Loucy (cell line): ENCODE measurements at regions not wholly inside any gene's neighbourhood (a gene's known extent, or its start where the extent isn't known, plus 50 kb on each side); places are given as distances from the start of the nearest gene placed in this dataset.

ENCODE experiments used
- H2AFZ ChIP-seq: fragments of 200-600 bp; sonication (generic); 2 replicates; pipeline ENCODE4 v1.6.0; 2016; ENCODE audit warnings: antibody characterized with exemption, mild to moderate bottlenecking, low read length, moderate library complexity
- H3F3A ChIP-seq: fragments of 200-600 bp; 2 replicates; pipeline ENCODE4 v1.6.0; 2016; ENCODE audit warnings: antibody characterized with exemption, low read depth, mild to moderate bottlenecking
- H3K27me3 ChIP-seq: fragments of 200-600 bp; sonication (generic); 2 replicates; pipeline ENCODE4 v1.6.1; 2014; ENCODE audit warnings: low read length, mild to moderate bottlenecking; ENCODE audit not compliant: insufficient read depth, poor library complexity, severe bottlenecking
- H3K36me3 ChIP-seq: fragments of 200-600 bp; sonication (generic); 2 replicates; pipeline ENCODE4 v1.6.1; 2016; ENCODE audit warnings: low read length; ENCODE audit not compliant: insufficient read depth
- H3K4me1 ChIP-seq: fragments of 200-600 bp; sonication (generic); 2 replicates; pipeline ENCODE4 v1.5.1; 2014; ENCODE audit warnings: low read length, mild to moderate bottlenecking; ENCODE audit not compliant: insufficient read depth, poor library complexity, severe bottlenecking
- H3K4me2 ChIP-seq: fragments of 200-600 bp; sonication (generic); 2 replicates; pipeline ENCODE4 v1.6.0; 2014; ENCODE audit warnings: antibody characterized with exemption, low read length, low read depth, mild to moderate bottlenecking; ENCODE audit not compliant: poor library complexity, severe bottlenecking
- H3K4me3 ChIP-seq: fragments of 200-600 bp; sonication (generic); 2 replicates; pipeline ENCODE4 v1.5.1; 2014; ENCODE audit warnings: low read length, mild to moderate bottlenecking, mixed read lengths; ENCODE audit not compliant: poor library complexity, severe bottlenecking
- H3K79me2 ChIP-seq: fragments of 200-600 bp; sonication (generic); 2 replicates; pipeline ENCODE4 v1.6.1; 2014; ENCODE audit warnings: low read length; ENCODE audit not compliant: insufficient read depth
- H3K9ac ChIP-seq: fragments of 200-600 bp; sonication (generic); 2 replicates; pipeline ENCODE4 v1.6.0; 2014; ENCODE audit warnings: mild to moderate bottlenecking, low read depth, low read length, moderate library complexity; ENCODE audit not compliant: poor library complexity, severe bottlenecking
- H3K9me2 ChIP-seq: fragments of 200-600 bp; sonication (generic); replicated peaks from 2 replicates; pipeline ENCODE4 v1.6.1; 2016; ENCODE audit warnings: low read depth, low read length, mixed read lengths
- H3K9me3 ChIP-seq: fragments of 200-600 bp; sonication (generic); 2 replicates; pipeline ENCODE4 v1.6.1; 2014; ENCODE audit warnings: mild to moderate bottlenecking, antibody characterized with exemption, low read length, low read depth; ENCODE audit not compliant: insufficient read depth
- H4K20me1 ChIP-seq: fragments of 200-600 bp; sonication (generic); 2 replicates; pipeline ENCODE4 v1.6.0; 2014; ENCODE audit warnings: antibody characterized with exemption, low read length, mild to moderate bottlenecking; ENCODE audit not compliant: insufficient read depth, poor library complexity, severe bottlenecking
- CTCF ChIP-seq: fragments of 200-600 bp; sonication (generic); conservative IDR thresholded peaks from 2 replicates; pipeline ENCODE4 v1.5.1; 2014; ENCODE audit warnings: mild to moderate bottlenecking, antibody characterized with exemption, low read length
- EZH2phosphoT487 ChIP-seq: fragments of 200-600 bp; IDR thresholded peaks from 2 replicates; pipeline ENCODE4 v1.6.1; 2018; ENCODE audit warnings: antibody characterized with exemption, mild to moderate bottlenecking, moderate library complexity, borderline replicate concordance

- TF ChIP-seq EZH2phosphoT487 (no peak), CTCF (no peak)
- H3K9me3 ChIP-seq: no peaks in the 10 kb centered on the region
- no peaks in the 10 kb centered on the region for H3K79me2 ChIP-seq
- no peak overlapping the region for H3K9ac ChIP-seq
- H2AFZ ChIP-seq: no peak overlapping the region
- H3K36me3 ChIP-seq: no peaks in the 10 kb centered on the region
- H3K9me2 ChIP-seq: no peaks in the 10 kb centered on the region
- H3K27me3 ChIP-seq: no peaks in the 10 kb centered on the region
- no peak overlapping the region for H3K4me3 ChIP-seq
- H3K4me1 ChIP-seq: no peaks in the 10 kb centered on the region
- no peaks in the 10 kb centered on the region for H3F3A ChIP-seq
- no peak overlapping the region for H3K4me2 ChIP-seq
- no peaks in the 10 kb centered on the region for H4K20me1 ChIP-seq
Measured at GRCh38 chr11:43072911-43073310, 238.9 kb upstream of the API5 start.

DNA sequence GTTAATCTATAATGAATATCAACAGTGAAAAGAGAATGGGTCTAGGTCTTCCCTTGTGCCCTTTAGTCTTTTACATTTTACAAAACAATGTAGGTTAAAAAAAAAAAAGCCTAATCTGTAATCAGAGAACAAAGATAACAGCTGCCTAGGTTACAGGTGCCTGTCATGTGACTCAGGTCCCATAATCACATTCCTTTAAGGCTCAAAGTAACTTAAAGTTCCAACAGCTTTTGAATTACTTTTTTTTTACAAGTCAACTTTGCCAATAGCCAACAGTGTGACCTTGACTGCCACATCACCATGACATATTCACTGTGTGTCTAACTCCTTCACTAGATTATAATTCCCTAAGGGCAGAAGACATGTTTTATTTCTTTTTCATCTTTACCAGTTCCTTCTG lies 237.0 kb upstream of the API5 start:
- Histone ChIP-seq H3K9me3 (no peaks in the 10 kb centered on the region), H3F3A (no peaks in the 10 kb centered on the region), H3K9ac (no peak overlapping the region), H2AFZ (no peak overlapping the region), H3K4me1 (no peaks in the 10 kb centered on the region), H4K20me1 (no peaks in the 10 kb centered on the region), H3K4me3 (no peak overlapping the region), H3K79me2 (no peaks in the 10 kb centered on the region), H3K4me2 (no peak overlapping the region), H3K9me2 (no peaks in the 10 kb centered on the region), H3K36me3 (no peaks in the 10 kb centered on the region), H3K27me3 (no peaks in the 10 kb centered on the region)
- TF ChIP-seq EZH2phosphoT487 (no peak), CTCF (no peak)

- no peaks in the 10 kb centered on the region for H4K20me1 ChIP-seq
- H3K27me3 ChIP-seq: no peaks in the 10 kb centered on the region
- no peak overlapping the region for H3K4me2 ChIP-seq
- H3K36me3 ChIP-seq: no peaks in the 10 kb centered on the region
- H3K9ac ChIP-seq: no peak overlapping the region
- H2AFZ ChIP-seq: no peak overlapping the region
- no peak overlapping the region for H3K4me3 ChIP-seq
- H3K9me3 ChIP-seq: no peaks in the 10 kb centered on the region
- no peaks in the 10 kb centered on the region for H3K79me2 ChIP-seq
- H3K4me1 ChIP-seq: no peaks in the 10 kb centered on the region
- H3K9me2 ChIP-seq: no peaks in the 10 kb centered on the region
- no peaks in the 10 kb centered on the region for H3F3A ChIP-seq
- no peak for TF ChIP-seq CTCF
Measured at GRCh38 chr11:43101113-43101512, 210.7 kb upstream of the API5 start.
